HG03135 (cell line): ENCODE measurements at regions not wholly inside any gene's neighbourhood (a gene's known extent, or its start where the extent isn't known, plus 50 kb on each side); places are given as distances from the start of the nearest gene placed in this dataset.

Source experiments
- ATAC-seq: cut with Tn5 transposase; IDR thresholded peaks from one replicate; pipeline ENCODE4 v1.9.1; 2021; ENCODE audit warnings: mild to moderate bottlenecking, moderate library complexity; ENCODE audit not compliant: unreplicated experiment

- ATAC-seq: no peak
These were observed 56.8 kb upstream of the HS3ST2 start for GRCh38 chr16:22757202-22757601.

- no peak for ATAC-seq
These were observed 51.5 kb upstream of the HS3ST2 start for GRCh38 chr16:22762486-22762885.

- ATAC-seq: no peak
These were observed 50.4 kb upstream of the HS3ST2 start for GRCh38 chr16:22763437-22764080.
